NB4 (cell line): ENCODE measurements at regions not wholly inside any gene's neighbourhood (a gene's known extent, or its start where the extent isn't known, plus 50 kb on each side); places are given as distances from the start of the nearest gene placed in this dataset.

ENCODE experiments used
- MYC ChIP-seq: IDR thresholded peaks from 2 replicates; pipeline ENCODE4 v1.6.1; 2011; ENCODE audit warnings: low read depth, low read length
- POLR2A ChIP-seq: IDR thresholded peaks from 2 replicates; pipeline ENCODE4 v1.6.1; 2011; ENCODE audit warnings: mild to moderate bottlenecking; ENCODE audit not compliant: insufficient read length; ENCODE audit errors: extremely low read depth

GRCh38 chr1:73673971-73674370 is 524.0 kb downstream of the LRRIQ3 start:
- no peak for TF ChIP-seq POLR2A
- TF ChIP-seq MYC: no peak
